Prostate gland (tissue), 2 donors: ENCODE measurements at regions not wholly inside any gene's neighbourhood (a gene's known extent, or its start where the extent isn't known, plus 50 kb on each side); places are given as distances from the start of the nearest gene placed in this dataset.

Source experiments
- DNase-seq: peaks from one replicate; pipeline ENCODE4 v3.0.0-alpha.2; 2019; ENCODE audit warnings: low spot score
- H3K27ac ChIP-seq, 2 donors: fragments of 200-600 bp; sonication (generic); 2 replicates each; pipeline ENCODE4 v1.5.1; 2017 to 2019
- H3K27me3 ChIP-seq: fragments of 200-600 bp; sonication (generic); replicated peaks from 2 replicates; pipeline ENCODE4 v1.5.1; 2019; ENCODE audit not compliant: insufficient read depth
- H3K36me3 ChIP-seq, 2 donors: fragments of 200-600 bp; sonication (generic); 1 replicate in 1 of 2; 2 replicates in 1 of 2; pipeline versions ENCODE4 v1.5.1 to v1.8.1; 2017 to 2019
- H3K4me1 ChIP-seq: fragments of 200-600 bp; sonication (generic); replicated peaks from 2 replicates; pipeline ENCODE4 v1.5.1; 2019
- H3K4me3 ChIP-seq, 2 donors: fragments of 200-600 bp; sonication (generic); 2 replicates each; pipeline ENCODE4 v1.5.1; 2017 to 2019
- H3K9me3 ChIP-seq: fragments of 200-600 bp; sonication (generic); 2 replicates; pipeline ENCODE4 v1.5.1; 2017
- POLR2A ChIP-seq: fragments of 450-650 bp; IDR thresholded peaks from one replicate; pipeline ENCODE4 v1.6.1; 2016; ENCODE audit warnings: antibody characterized with exemption, mild to moderate bottlenecking
- POLR2AphosphoS5 ChIP-seq: sonication (generic); formaldehyde crosslinking; IDR thresholded peaks from one replicate; pipeline ENCODE4 v1.6.1; 2017; ENCODE audit warnings: antibody characterized with exemption
- WGBS: methylation state at CpG from one replicate; pipeline ENCODE4 v1.1.5; 2018; 5-methylcytosine and 5-hydroxymethylcytosine counted together
- intact Hi-C: fragments of 100-400 bp; cut with DNase I; formaldehyde crosslinking; loops from one replicate; pipeline ENCODE4 v1.14.2; 2022
- TF ChIP-seq, protein P1 (sequence below), 4 experiments: fragments of 200-600 bp in 2 of 4; fragments of 450-650 bp in 2 of 4; sonication (generic) in 2 of 4; IDR thresholded peaks; 1 replicate in 3 of 4; 2 replicates in 1 of 4; pipeline ENCODE4 v1.5.1; 2016 to 2019; ENCODE audit warnings: antibody characterized with exemption in 4 of 4, mild to moderate bottlenecking in 2 of 4, moderate library complexity in 2 of 4

DNA sequence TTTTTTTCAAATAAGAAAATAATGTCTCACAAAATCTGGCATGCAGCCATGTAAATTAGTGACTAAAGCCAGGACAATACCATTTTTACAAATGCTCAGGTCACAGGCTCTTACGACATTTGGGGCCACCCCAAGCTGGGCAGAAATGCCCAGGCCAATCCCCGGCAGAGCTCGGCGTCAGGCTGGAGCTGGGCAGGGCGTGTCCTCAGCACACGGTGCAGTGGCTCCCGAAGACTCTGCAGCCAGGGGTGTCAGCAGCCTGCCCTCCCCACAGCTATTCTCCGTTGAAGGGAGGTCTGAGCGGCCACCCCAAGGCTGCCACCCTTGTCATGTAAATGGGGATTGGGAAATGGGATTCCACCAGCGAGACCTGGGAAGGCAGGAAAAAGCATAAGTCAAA is 158.6 kb downstream of the DICER1 start:
- Histone ChIP-seq H3K36me3 (no peaks in the 10 kb centered on the region), H3K4me1 (no peaks in the 10 kb centered on the region), H3K9me3 (no peaks in the 10 kb centered on the region), H3K4me3 (no peak overlapping the region), H3K27ac (no peak overlapping the region), H3K27me3 (no peaks in the 10 kb centered on the region)
- 48% methylated on average over 8 of the region's 10 CpGs for WGBS
- intact Hi-C loops: no loop called here
- no peak for DNase-seq
- no peak for TF ChIP-seq POLR2AphosphoS5
- no peak for TF ChIP-seq POLR2A
- TF ChIP-seq, protein P1, sequence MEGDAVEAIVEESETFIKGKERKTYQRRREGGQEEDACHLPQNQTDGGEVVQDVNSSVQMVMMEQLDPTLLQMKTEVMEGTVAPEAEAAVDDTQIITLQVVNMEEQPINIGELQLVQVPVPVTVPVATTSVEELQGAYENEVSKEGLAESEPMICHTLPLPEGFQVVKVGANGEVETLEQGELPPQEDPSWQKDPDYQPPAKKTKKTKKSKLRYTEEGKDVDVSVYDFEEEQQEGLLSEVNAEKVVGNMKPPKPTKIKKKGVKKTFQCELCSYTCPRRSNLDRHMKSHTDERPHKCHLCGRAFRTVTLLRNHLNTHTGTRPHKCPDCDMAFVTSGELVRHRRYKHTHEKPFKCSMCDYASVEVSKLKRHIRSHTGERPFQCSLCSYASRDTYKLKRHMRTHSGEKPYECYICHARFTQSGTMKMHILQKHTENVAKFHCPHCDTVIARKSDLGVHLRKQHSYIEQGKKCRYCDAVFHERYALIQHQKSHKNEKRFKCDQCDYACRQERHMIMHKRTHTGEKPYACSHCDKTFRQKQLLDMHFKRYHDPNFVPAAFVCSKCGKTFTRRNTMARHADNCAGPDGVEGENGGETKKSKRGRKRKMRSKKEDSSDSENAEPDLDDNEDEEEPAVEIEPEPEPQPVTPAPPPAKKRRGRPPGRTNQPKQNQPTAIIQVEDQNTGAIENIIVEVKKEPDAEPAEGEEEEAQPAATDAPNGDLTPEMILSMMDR (IDR thresholded peaks at IDR 0.05): no peak

DNA sequence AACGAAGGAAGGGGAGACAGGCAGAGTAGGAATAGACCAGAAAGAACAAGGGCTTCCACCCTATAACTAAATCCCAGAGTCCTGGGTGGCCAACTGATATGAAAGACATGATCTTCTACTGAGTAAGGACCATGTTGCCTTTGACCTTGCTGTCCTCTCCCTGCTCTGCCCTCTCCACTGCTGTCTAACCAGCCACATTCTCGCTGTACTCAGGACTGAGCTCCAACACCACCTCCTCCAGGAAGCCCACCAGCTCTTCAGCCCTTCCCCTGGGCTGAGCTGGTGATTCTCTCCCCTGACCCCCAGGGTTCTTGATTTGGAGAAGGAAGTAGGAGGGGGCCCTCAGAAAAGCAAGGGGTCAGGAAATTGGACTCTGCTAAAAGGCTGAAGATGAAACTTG is 159.2 kb downstream of the DICER1 start:
- H3K4me3 ChIP-seq: no peak overlapping the region
- no peak for DNase-seq

DNA sequence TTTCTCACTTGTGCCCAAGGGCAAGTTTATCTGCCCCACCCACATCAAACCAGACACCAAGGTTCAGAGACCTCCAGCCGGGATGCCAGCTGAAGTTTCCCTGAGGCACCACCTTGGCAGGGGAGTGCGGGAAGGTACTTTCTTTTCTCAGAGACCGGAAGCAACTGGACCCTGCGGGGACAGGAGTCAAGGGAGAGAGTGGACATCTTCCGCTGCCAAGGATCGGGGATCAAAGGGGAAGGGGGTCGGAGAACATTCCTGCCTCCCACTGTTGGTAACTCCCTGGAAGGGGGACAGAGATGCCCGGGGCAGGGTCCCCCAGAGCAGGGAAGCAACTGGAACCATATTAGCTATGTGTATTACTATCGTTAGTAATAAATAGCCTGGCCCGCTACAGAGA is 161.8 kb downstream of the DICER1 start:
- intact Hi-C loops: no loop called here
- H3K27me3 ChIP-seq: no peaks in the 10 kb centered on the region
- no peaks in the 10 kb centered on the region for H3K4me1 ChIP-seq
- TF ChIP-seq POLR2A (no peak), POLR2AphosphoS5 (no peak)
- TF ChIP-seq, protein P1 (IDR thresholded peaks at IDR 0.05): no peak
- no peak for DNase-seq
- H3K9me3 ChIP-seq: no peaks in the 10 kb centered on the region
- no peak overlapping the region for H3K4me3 ChIP-seq
- H3K27ac ChIP-seq: no peak overlapping the region
- WGBS: 84% methylated on average over 10 of the region's 10 CpGs
- no peaks in the 10 kb centered on the region for H3K36me3 ChIP-seq

More for the DNA sequence above, 159.2 kb downstream of the DICER1 start:
- Histone ChIP-seq H3K4me1 (no peaks in the 10 kb centered on the region), H3K27me3 (no peaks in the 10 kb centered on the region), H3K9me3 (no peaks in the 10 kb centered on the region), H3K36me3 (no peaks in the 10 kb centered on the region), H3K27ac (no peak overlapping the region)
- whole genome bisulfite sequencing: 86% methylated on average over 2 of the region's 2 CpGs
- TF ChIP-seq POLR2A (no peak), POLR2AphosphoS5 (no peak)
- TF ChIP-seq, protein P1 (IDR thresholded peaks at IDR 0.05): no peak
- intact Hi-C loops: no loop called here

DNA sequence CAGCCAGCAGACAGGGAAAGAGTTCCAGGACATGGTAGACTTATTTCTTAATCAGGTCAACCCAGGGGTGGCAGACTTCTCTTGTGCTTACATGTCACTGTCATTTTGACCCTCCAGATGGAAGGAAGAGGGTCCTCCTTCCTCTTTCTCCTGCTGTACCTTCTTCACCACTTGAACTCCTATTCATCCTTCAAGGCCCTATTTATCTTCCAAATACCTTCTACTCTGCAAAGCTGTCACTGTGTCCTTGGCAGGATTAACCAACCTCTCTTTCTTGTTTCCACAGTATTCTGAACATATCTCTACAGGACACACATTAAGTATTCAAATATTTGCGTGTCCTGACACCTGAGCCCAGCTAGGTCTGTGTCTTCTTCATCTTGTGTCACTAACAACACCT is 163.1 kb downstream of the DICER1 start:
- no peak overlapping the region for H3K27ac ChIP-seq
- no peaks in the 10 kb centered on the region for H3K36me3 ChIP-seq
- TF ChIP-seq, protein P1 (IDR thresholded peaks at IDR 0.05): no peak
- TF ChIP-seq POLR2A (no peak), POLR2AphosphoS5 (no peak)
- DNase-seq: no peak
- H3K4me1 ChIP-seq: no peaks in the 10 kb centered on the region
- no peaks in the 10 kb centered on the region for H3K9me3 ChIP-seq
- 97% methylated on average over 1 of the region's 1 CpG for WGBS
- intact Hi-C loops: no loop called here
- H3K4me3 ChIP-seq: no peak overlapping the region
- H3K27me3 ChIP-seq: no peaks in the 10 kb centered on the region

DNA sequence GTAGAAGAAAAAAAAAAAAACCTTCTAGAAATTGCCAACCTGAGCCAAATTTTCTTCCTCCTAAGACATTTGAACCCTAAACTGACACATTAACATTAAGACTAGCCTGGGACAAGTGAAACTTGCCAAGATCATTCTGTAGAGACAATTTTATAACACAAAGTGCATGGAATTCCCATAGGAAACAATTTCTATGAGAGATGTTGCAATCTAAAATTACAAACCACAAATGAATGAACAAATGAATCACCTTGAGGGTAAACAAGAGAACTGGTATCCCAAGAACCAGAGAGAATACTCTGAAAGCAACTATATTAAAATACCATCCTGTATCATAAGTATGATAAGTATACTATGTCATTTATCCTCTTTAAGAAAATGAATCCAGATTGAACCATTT is 165.3 kb downstream of the DICER1 start:
- no peak overlapping the region for H3K4me3 ChIP-seq
- no peaks in the 10 kb centered on the region for H3K9me3 ChIP-seq
- H3K27me3 ChIP-seq: no peaks in the 10 kb centered on the region
- H3K27ac ChIP-seq: no peak overlapping the region
- TF ChIP-seq POLR2A (no peak), POLR2AphosphoS5 (no peak)
- TF ChIP-seq, protein P1 (IDR thresholded peaks at IDR 0.05): no peak
- H3K36me3 ChIP-seq: no peaks in the 10 kb centered on the region
- H3K4me1 ChIP-seq: no peaks in the 10 kb centered on the region
- intact Hi-C loops: no loop called here
- no peak for DNase-seq
